ENCODE measurements at regions not wholly inside any gene's neighbourhood (a gene's known extent, or its start where the extent isn't known, plus 50 kb on each side); places are given as distances from the start of the nearest gene placed in this dataset.
A peak's percentile ranks its signal among the peaks of the same experiment; 100 is the strongest.

- DNase-seq = no peak
Measured at GRCh38 chr4:181566490-181566889, 676.7 kb upstream of the TENM3 start.

DNA sequence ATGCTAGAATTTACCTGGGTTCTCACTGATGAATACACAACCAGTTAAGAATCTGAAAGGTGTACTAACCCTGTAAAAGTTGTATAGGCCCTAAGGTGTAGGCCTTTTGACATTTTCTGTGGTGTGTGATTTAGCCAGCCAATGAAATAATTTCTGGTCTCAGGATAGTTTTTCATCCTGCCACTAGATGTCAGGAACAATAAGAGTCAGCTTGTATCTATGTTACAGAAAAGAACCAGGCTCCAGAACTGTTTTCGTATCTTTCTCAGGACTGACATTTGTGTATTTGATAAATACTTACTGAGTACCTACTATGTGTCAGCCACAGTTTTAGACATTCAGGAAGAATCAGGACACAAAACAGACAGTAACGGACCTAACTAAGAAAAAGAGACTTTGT, 673.6 kb upstream of the TENM3 start:
- DNase-seq = peak in 1 of 2 donors; percentile 3

DNA sequence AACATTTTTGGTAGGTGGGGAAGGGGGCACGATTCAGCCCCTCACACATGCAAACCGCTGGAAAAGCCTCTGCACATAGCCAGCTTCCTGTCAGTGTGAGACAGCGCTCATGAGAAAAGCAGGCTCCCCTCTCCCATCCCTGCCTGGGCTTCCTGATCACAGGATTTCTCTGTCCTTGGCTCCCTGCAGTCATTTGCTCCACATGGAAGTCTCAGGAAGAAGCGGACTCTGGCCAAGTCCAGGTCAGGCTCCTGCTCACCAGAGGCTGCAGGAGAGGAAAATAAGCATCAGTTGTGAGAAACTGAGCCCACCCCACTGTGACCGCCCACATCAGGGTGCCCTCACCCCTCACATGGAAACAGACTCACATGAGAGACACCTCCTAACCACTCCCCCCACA, 664.3 kb upstream of the TENM3 start:
- DNase-seq = no peak

- no peak for DNase-seq
Measured at GRCh38 chr4:181579486-181579885, 663.7 kb upstream of the TENM3 start.

GRCh38 chr4:181581983-181582382, 661.2 kb upstream of the TENM3 start:
- DNase-seq = no peak

DNA sequence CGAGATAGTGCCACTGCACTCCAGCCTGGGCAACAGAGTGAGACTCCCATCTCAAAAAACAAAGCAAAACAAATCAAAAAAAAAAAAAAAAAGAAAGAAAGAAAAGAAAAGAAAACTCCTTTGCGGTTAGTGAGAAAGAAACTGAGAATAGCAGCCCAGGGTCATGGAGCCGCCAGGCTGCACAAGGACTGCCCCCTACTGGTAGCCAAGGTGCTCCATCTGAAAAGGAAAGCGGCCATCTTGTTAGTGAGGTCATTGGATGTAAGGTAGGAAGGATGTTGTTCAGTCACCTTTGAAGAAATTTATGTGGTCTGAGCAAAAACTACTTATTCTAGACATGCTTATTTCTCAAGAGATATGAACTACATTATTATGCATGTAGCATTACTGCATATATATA, 660.6 kb upstream of the TENM3 start:
- DNase-seq = no peak

GRCh38 chr4:181588733-181589302, 654.4 kb upstream of the TENM3 start:
- no peak for DNase-seq

DNA sequence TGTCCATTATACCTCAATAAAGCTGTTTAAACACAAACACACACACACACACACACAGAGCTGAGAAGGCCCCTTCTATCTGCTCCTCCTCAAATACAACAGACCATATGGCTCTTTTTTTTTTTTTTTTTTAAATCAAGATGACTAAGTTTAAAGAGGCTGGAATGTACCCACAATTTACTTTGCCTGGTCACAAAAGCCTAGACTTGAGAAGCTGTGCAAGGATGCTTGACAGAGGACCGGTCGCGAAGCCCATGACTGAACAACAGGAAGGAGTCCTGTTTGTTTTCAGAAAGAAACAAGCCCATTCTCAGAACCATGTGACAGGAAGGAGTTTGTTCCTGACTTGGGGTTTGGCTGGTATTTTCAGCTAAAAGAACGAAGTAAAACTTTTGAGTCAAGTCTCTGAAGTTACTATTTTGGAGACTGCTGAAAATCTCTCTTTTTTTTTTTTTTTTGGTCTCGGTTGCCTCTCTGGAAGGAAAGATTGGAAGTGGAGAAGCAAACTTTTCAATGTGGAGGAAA, 650.9 kb upstream of the TENM3 start:
- DNase-seq = no peak

DNA sequence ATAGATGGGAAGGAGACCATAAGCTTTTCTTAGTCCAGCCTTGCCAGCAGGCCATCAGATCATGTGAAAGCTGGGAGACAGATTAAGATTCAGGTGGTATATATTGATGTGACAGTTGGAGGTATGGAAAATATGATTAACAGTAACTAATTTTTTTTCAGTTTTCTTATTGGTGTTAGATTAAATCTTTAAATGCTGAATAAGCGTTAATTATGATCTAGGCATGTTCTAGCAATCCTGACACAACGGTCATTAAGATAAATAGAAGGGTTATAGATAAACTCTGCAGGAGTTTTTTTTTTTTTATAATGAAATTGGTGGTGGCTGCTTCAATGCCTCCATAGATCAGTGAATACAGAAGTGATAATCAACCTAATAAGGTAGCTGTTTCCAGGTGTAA, 649.5 kb upstream of the TENM3 start:
- DNase-seq = no peak

- no peak for DNase-seq
Measured at GRCh38 chr4:181594188-181594587, 649.0 kb upstream of the TENM3 start.

DNA sequence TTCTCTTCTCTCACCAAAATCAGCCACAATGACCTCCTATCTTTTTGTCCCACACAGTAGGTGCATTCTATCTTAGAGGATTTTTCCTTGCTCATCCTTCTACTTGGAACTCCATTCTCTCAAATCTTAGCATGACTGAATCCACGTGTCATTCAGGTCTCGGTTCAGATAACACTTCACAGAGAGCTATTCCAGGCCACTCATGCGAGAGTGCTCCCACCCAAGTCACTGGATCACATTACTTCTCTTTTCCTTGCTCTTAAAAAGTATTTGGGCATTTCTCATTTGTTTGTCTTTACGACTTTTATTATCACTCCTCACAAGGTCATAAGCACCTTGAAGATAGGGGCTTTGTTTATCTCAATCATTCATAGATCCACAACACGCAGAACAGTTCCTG, 647.5 kb upstream of the TENM3 start:
- DNase-seq = no peak

DNA sequence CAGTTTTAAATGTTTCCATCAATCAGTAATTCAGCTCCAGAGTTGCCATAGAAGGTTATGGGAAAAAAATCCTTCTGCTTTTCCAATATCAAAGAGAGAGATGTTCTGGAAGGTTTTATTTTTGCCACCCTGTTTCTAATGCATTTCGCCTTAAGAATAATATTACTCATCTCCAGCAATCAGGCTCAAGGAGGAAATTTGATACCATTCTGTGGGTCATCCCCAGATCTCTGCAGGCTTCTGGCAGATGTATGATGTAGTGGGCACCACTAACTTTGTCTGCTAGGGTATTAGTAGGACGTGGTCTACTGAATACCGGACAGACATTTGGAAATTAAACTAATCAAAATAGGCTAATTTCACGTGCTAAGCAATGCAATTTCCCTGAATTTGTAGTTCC, 645.4 kb upstream of the TENM3 start:
- no peak for DNase-seq

DNA sequence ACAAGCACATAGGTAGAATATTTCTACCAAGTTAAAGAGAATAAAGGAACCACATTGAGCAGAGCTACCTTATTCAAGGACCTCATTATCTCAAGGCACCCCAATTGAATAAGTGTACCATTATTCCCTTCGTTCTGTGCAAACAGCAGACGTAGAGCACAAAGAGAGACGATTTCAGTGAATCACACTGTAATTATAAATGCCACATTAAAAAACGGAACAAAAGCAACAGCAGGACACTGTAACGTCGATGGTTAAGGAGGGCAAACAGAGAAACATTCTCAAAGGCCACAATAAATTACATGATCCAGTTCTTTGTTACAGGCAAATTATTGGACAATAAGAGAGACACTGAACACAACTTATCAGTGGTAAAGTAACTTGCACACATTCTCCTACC, 644.1 kb upstream of the TENM3 start:
- no peak for DNase-seq

DNA sequence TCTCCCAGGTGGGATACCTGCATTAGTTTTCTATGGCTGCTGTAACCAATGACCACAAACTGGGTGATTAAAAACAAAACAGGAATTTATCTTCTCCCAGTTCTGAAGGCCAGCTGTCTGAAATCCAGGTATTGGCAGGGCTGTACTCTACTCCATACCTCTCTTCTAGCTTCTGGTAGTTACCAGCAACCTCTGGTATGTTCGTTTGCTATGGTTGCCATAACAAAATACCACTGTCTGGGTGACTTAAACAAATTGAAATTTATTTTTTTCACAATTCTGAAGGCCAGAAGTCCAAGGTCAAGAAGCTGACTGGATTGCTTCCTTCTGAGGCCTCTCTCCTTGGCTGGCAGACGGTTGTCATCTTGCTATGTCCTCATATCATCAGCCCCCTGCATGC, 642.1 kb upstream of the TENM3 start:
- no peak for DNase-seq

DNA sequence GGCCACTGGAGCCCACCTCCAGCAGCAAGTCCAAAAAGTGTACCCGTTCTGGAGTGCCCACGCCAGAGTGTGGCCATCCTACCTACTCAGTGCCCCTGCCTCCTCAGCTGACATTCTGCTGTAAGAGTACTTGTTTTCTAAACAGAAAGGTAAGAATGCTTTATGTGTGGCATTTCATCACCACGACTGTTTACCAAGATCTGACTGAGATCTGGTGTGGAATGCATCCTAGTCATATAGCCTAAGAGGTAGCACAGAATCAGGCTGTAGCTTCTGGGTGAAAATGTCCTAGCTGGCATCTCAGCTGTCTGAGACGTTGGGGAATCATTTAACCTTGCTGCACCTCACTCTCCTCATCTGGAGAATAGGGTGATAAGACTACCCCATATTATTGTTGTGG, 638.7 kb upstream of the TENM3 start:
- no peak for DNase-seq

GRCh38 chr4:181606300-181606699, 636.9 kb upstream of the TENM3 start:
- DNase-seq = no peak

DNA sequence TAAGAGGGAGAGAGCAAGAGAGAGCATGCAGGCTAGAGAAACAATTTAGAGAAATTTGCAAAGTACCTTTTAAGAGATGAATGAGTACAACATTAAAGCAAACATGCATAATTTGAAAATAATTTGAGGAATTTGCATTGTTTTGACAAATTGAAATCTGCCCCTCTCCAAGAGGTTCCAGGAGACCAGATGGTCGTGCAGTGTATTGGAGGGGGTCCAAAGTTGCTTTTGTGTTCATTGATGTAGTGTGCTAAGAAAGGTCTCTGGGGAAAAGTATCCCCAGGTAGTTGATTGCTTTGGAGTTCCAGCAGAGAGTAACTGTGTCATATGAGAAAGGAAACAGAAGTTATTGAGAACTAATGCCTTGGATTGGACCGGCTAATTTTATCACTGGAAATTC, 635.0 kb upstream of the TENM3 start:
- no peak for DNase-seq

- no peak for DNase-seq
Measured at GRCh38 chr4:181611033-181611711, 632.0 kb upstream of the TENM3 start.

GRCh38 chr4:181611946-181612600, 631.1 kb upstream of the TENM3 start:
- DNase-seq = no peak

DNA sequence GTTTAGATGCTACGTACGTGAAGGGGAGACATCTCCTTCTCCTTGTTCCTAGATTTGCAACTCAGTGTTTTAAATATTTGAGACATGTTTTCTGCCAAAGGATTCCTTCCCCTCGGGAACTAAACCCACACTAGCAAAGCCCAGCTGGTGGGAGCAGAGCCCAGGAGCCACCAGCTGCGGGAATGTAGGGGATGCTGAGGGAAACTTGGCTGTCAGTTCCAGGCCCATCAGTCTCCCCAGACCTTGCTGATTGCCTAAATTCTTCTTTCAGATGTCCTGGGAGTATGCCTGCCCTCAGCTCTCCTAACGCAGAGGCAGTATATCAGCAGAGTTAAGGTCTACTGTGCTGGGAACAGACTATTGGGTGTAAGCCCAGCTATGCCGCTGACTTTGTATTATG, 630.0 kb upstream of the TENM3 start:
- DNase-seq = no peak

GRCh38 chr4:181618038-181618618, 625.1 kb upstream of the TENM3 start:
- DNase-seq = no peak

DNA sequence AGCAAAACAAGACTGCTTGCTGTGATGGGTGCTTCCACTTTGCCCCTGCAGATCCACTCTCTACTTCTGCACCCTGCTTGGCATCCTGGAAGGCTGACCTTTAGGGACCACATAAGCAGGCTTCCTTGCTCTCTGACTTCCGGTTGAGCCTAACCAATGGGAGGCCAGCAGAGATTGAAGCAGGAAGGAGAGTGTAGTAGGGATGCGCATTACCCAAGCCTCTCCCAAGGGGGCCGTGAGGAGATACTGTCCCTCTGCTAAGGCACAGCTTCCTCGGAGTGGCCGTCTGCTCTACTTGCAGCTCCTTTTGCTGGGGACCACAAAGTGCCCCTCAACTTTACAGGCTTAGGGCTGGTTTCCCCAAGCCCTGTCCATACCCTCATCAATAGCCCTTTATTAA, 624.3 kb upstream of the TENM3 start:
- DNase-seq = no peak

DNA sequence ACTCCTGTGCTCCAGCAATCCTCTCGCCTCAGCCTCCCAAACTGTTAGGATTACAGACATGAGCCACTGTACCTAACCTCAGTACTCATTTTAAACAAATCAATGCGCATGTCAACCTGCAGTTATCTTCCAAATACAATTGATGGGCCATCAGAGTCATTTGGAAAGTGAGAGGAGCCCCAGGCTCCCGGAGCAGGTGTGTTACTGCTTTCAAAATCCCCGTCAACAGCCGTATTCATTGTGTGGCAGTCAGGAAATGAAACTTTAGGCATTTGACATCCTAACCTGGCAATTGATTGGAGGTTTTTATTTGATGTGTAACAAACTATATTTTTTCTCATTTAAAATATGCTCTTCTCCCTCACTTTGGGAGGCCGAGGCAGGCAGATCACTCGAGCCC, 623.6 kb upstream of the TENM3 start:
- no peak for DNase-seq
